ENCODE measurements at regions not wholly inside any gene's neighbourhood (a gene's known extent, or its start where the extent isn't known, plus 50 kb on each side); places are given as distances from the start of the nearest gene placed in this dataset.
A peak's percentile ranks its signal among the peaks of the same experiment; 100 is the strongest.

DNA sequence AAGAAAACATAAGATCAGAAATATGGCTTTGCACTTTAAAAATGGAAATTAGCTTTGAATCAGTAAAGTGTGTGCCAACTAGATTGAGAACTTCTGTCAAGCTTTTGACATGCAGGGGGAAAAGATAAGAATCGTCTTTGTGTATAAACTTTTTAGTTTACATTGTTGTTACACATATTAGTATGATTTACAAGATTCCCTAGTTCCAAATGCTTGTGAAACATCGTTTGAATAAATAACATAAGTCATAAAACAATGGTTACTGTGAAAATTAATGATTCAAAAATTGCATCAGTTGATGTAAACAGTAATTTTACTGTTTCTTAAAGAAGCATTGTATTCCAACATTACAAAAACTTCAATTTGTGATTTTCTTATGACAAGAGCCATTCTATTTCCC is 207.6 kb upstream of the MTPN start:
- no peak for TF ChIP-seq POLR2A (IDR thresholded peaks at IDR 0.05)
- no peak for TF ChIP-seq EP300 (IDR thresholded peaks at IDR 0.05)
- TF ChIP-seq, protein P1, sequence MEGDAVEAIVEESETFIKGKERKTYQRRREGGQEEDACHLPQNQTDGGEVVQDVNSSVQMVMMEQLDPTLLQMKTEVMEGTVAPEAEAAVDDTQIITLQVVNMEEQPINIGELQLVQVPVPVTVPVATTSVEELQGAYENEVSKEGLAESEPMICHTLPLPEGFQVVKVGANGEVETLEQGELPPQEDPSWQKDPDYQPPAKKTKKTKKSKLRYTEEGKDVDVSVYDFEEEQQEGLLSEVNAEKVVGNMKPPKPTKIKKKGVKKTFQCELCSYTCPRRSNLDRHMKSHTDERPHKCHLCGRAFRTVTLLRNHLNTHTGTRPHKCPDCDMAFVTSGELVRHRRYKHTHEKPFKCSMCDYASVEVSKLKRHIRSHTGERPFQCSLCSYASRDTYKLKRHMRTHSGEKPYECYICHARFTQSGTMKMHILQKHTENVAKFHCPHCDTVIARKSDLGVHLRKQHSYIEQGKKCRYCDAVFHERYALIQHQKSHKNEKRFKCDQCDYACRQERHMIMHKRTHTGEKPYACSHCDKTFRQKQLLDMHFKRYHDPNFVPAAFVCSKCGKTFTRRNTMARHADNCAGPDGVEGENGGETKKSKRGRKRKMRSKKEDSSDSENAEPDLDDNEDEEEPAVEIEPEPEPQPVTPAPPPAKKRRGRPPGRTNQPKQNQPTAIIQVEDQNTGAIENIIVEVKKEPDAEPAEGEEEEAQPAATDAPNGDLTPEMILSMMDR (IDR thresholded peaks at IDR 0.05): no peak
- no peak for TF ChIP-seq POLR2AphosphoS5 (IDR thresholded peaks at IDR 0.05)
- 12 to 28% (median 21%) methylated on average over 2 of the region's 2 CpGs for WGBS, 5 donors
- H3K9me3 ChIP-seq: no peaks in the 10 kb centered on the region
- H3K4me1 ChIP-seq: no peaks in the 10 kb centered on the region
- no peak overlapping the region for H3K27ac ChIP-seq
- H3K36me3 ChIP-seq: no peaks in the 10 kb centered on the region
- DNase-seq: no peak
- intact Hi-C loops (cut with DNase I; ENCODE audit: low total_unique reads): no loop called here
- no peak overlapping the region for H3K4me3 ChIP-seq
- no peaks in the 10 kb centered on the region for H3K27me3 ChIP-seq

DNA sequence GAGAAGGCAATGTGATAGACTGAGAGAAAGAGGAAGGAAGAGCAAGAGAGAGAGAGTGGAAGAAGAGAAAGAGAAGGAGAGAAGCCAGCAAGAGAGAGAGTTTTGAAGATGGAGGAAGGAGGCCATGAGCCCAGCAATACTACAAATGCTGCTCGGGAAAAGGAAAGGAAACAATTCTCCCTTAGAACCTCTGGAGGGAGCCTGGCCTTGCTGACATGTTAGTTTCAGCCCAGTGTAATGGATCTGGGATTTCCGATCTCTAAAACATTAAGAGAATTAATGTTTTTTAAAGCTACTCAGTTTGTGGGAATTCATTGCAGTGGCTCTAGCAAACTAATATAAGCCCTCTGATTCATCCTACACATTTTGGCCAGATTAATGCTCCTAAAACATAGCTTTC is 206.8 kb upstream of the MTPN start:
- Histone ChIP-seq H3K27me3 (no peaks in the 10 kb centered on the region), H3K4me3 (no peak overlapping the region), H3K36me3 (no peaks in the 10 kb centered on the region), H3K27ac (no peak overlapping the region), H3K4me1 (no peaks in the 10 kb centered on the region), H3K9me3 (no peaks in the 10 kb centered on the region)
- DNase-seq: peak in 1 of 2 donors; percentile 47
- intact Hi-C loops (cut with DNase I; ENCODE audit: low total_unique reads): no loop called here
- 47 to 55% (median 48%) methylated on average over 2 of the region's 2 CpGs for WGBS, 5 donors
- TF ChIP-seq EP300 (IDR thresholded peaks at IDR 0.05): no peak
- no peak for TF ChIP-seq POLR2AphosphoS5 (IDR thresholded peaks at IDR 0.05)
- TF ChIP-seq, protein P1 (IDR thresholded peaks at IDR 0.05): no peak
- no peak for TF ChIP-seq POLR2A (IDR thresholded peaks at IDR 0.05)

DNA sequence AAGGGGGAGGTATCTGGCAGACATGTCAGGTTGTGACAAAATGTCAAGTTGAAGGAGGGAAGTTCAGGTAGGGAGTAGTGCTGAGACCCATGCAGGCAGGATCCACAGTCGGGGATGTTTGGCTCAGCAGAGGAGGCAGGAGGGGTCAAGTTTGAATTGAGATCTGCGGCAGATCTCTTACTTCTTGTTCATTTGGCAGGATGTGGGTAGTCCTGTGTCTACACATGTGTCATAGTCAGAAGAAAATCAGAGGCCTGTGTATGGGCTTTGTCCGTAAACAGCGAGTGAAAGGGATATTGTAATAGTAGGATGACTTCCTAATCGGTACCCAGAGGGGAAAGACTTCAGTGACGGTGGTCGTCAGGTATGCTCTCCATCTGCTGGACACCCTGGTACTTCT is 203.8 kb upstream of the MTPN start:
- no peak for TF ChIP-seq EP300 (IDR thresholded peaks at IDR 0.05)
- TF ChIP-seq, protein P1 (IDR thresholded peaks at IDR 0.05): no peak
- TF ChIP-seq POLR2A (IDR thresholded peaks at IDR 0.05): no peak
- TF ChIP-seq POLR2AphosphoS5 (IDR thresholded peaks at IDR 0.05): no peak
- Histone ChIP-seq H3K36me3 (no peaks in the 10 kb centered on the region), H3K27me3 (no peaks in the 10 kb centered on the region), H3K4me1 (no peaks in the 10 kb centered on the region), H3K9me3 (no peaks in the 10 kb centered on the region), H3K4me3 (no peak overlapping the region), H3K27ac (no peak overlapping the region)
- intact Hi-C loops (cut with DNase I; ENCODE audit: low total_unique reads): no loop called here
- no peak for DNase-seq
- 73 to 79% (median 75%) methylated on average over 7 of the region's 7 CpGs for WGBS, 5 donors

DNA sequence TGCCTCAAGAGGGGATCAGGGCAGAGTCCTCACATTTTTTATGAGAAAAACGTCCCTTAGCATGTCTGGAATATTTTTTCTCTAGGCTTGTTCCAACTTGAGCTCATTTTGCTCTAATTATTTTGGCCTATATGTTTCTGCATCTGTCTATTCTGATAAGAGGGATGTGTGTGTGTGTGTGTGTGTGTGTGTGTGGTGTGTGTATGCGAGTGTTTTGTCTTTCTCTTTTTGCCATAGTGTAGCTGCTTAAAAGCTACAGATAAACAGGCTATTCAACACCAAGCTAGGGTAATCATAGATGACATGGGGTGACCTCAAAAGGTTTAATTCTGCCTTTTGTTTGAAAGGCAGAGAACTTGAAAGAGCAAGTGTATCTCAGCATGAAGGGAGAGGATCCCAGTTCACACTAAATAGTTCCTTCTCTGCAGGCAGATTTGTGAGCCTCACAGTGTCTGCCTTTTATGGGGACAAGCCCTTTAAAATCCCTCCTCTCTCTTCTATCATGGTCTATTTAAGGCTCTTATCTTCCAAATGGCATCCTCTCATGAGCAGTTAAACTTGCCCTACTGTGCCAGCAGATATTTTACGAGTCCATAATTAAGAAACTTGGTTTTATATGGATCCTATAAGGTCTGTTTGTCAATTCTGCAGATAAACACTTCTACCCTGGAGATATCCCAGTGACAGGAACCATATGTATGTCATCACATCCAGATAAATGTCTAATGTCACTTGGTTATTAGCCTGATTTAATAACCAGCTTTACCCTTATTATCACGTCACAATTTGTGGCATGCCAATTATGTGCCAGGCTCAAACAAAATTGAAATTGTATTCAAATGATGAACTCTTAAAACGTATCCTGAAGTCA is 202.9 kb upstream of the MTPN start:
- Histone ChIP-seq H3K9me3 (no peaks in the 10 kb centered on the region), H3K36me3 (no peaks in the 10 kb centered on the region), H3K27ac (no peak overlapping the region), H3K4me3 (no peak overlapping the region), H3K27me3 (no peaks in the 10 kb centered on the region), H3K4me1 (no peaks in the 10 kb centered on the region)
- DNase-seq: no peak
- TF ChIP-seq, protein P1 (IDR thresholded peaks at IDR 0.05): no peak
- no peak for TF ChIP-seq POLR2A (IDR thresholded peaks at IDR 0.05)
- TF ChIP-seq POLR2AphosphoS5 (IDR thresholded peaks at IDR 0.05): no peak
- TF ChIP-seq EP300 (IDR thresholded peaks at IDR 0.05): no peak
- intact Hi-C loops (cut with DNase I; ENCODE audit: low total_unique reads): no loop called here
- 53 to 71% (median 57%) methylated on average over 5 of the region's 5 CpGs for WGBS, 5 donors

Data from stomach (tissue), 8 donors.